ENCODE measurements at regions not wholly inside any gene's neighbourhood (a gene's known extent, or its start where the extent isn't known, plus 50 kb on each side); places are given as distances from the start of the nearest gene placed in this dataset.

DNA sequence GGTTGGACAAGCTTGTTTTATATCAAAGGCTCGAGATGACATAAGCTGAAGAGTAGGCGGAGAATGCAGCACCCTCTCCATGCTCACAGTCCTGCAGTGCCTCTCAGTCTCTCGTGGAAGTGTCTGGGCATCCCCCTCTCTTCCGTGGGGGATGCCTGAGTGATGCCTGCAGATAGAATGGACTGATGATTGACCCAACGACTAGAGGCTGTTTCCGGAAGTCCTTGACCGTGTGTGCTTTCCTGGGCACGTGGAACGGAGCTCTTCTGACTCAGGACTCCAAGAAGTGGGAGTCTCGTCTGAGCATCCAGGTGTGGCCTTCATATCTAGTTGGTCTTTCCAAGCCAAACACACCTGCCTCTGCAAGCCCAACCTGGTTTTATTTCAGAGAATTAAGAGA is 241.8 kb upstream of the IRX2 start:
- no peak overlapping the region for H3K27ac Mint-ChIP-seq
- TF ChIP-seq CTCF (IDR thresholded peaks at IDR 0.05), result no peak
- H3K4me1 Mint-ChIP-seq, result peaks cover 7% of the 10 kb centered on the region
- H3K4me3 Mint-ChIP-seq, result no peak overlapping the region
- H3K36me3 Mint-ChIP-seq (ENCODE audit: low read depth), result no peaks in the 10 kb centered on the region
- peaks cover 26% of the 10 kb centered on the region for H3K27me3 Mint-ChIP-seq (ENCODE audit: low read depth, poor library complexity)
- H3K9me3 Mint-ChIP-seq, result no peaks in the 10 kb centered on the region
- no peak for DNase-seq

- H3K27ac Mint-ChIP-seq, result no peak overlapping the region
- DNase-seq, result no peak
- peaks cover 26% of the 10 kb centered on the region for H3K27me3 Mint-ChIP-seq (ENCODE audit: low read depth, poor library complexity)
- H3K4me3 Mint-ChIP-seq, result no peak overlapping the region
- peaks cover 4% of the 10 kb centered on the region for H3K4me1 Mint-ChIP-seq
- no peaks in the 10 kb centered on the region for H3K9me3 Mint-ChIP-seq
- H3K36me3 Mint-ChIP-seq (ENCODE audit: low read depth), result no peaks in the 10 kb centered on the region
- TF ChIP-seq CTCF (IDR thresholded peaks at IDR 0.05), result no peak
Observed at GRCh38 chr5:2992806-2993205, 241.3 kb upstream of the IRX2 start.

DNA sequence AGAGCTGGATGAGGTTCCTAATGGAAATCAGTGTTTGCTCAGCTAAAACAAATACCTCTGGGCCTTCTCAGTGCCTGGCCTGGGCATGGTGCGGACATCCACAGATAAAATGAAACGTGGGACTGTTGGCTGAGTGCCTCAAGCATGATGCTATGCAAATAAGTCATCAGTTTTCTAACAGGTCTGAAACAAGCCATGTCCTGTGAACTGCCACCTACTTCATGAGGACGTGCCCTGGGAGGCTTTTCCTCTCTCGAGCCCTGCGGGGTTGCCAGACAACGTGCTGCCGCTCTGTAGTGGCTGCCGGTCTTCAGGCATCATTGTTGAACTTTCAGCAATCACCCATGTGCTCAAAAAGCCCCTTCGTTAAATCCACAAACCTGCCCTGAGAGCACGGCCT is 240.4 kb upstream of the IRX2 start:
- Mint-ChIP-seq H3K27ac (no peak overlapping the region), H3K4me3 (no peak overlapping the region), H3K9me3 (no peaks in the 10 kb centered on the region), H3K4me1 (peaks cover 2% of the 10 kb centered on the region), H3K27me3 (ENCODE audit: low read depth, poor library complexity) (peaks cover 29% of the 10 kb centered on the region), H3K36me3 (ENCODE audit: low read depth) (no peaks in the 10 kb centered on the region)
- TF ChIP-seq CTCF (IDR thresholded peaks at IDR 0.05), result no peak
- no peak for DNase-seq

GRCh38 chr5:2989517-2989916 is 238.0 kb upstream of the IRX2 start:
- Mint-ChIP-seq H3K4me1 (no peaks in the 10 kb centered on the region), H3K36me3 (ENCODE audit: low read depth) (no peaks in the 10 kb centered on the region), H3K27me3 (ENCODE audit: low read depth, poor library complexity) (peaks cover 31% of the 10 kb centered on the region), H3K9me3 (no peaks in the 10 kb centered on the region), H3K27ac (no peak overlapping the region), H3K4me3 (no peak overlapping the region)
- no peak for DNase-seq
- TF ChIP-seq CTCF (IDR thresholded peaks at IDR 0.05), result no peak

DNA sequence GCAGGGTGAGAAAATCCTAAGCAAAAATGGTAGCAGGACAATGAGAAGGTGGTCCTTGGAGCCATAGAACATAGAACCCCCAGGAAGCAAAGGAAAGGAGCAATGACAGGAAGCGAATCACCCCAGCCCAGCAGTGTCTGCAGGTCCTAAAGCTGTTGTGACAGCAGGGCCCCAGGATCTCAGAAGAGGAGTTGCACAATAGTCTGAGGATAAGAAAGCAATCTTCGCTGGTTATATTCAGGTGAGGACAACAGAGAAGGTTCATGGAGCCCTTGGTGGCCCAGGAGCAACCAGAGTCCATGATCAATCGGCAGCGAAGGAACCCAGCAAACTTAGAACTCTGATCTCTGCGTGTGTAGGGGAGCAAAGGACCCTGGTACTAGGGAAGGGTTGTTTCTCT is 234.8 kb upstream of the IRX2 start:
- no peak for TF ChIP-seq CTCF (IDR thresholded peaks at IDR 0.05)
- DNase-seq, result no peak
- Mint-ChIP-seq H3K4me3 (no peak overlapping the region), H3K9me3 (peaks cover 4% of the 10 kb centered on the region), H3K36me3 (ENCODE audit: low read depth) (no peaks in the 10 kb centered on the region), H3K27me3 (ENCODE audit: low read depth, poor library complexity) (peaks cover 22% of the 10 kb centered on the region), H3K27ac (no peak overlapping the region), H3K4me1 (peaks cover 12% of the 10 kb centered on the region)

- TF ChIP-seq CTCF (IDR thresholded peaks at IDR 0.05), result no peak
- H3K27me3 Mint-ChIP-seq (ENCODE audit: low read depth, poor library complexity), result peaks cover 23% of the 10 kb centered on the region
- H3K4me3 Mint-ChIP-seq, result no peak overlapping the region
- no peak for DNase-seq
- peaks cover 4% of the 10 kb centered on the region for H3K9me3 Mint-ChIP-seq
- no peak overlapping the region for H3K27ac Mint-ChIP-seq
- peaks cover 12% of the 10 kb centered on the region for H3K4me1 Mint-ChIP-seq
- H3K36me3 Mint-ChIP-seq (ENCODE audit: low read depth), result no peaks in the 10 kb centered on the region
Observed at GRCh38 chr5:2985718-2986117, 234.2 kb upstream of the IRX2 start.
